Effector memory CD4-positive, alpha-beta T cell (primary cell): ENCODE measurements at regions not wholly inside any gene's neighbourhood (a gene's known extent, or its start where the extent isn't known, plus 50 kb on each side); places are given as distances from the start of the nearest gene placed in this dataset.

ENCODE experiments used
- DNase-seq, 3 donors: peaks; one replicate each; pipeline ENCODE4 v3.0.0-alpha.2; 2020
- H3K27ac ChIP-seq: 2 replicates; pipeline ENCODE4 v1.7.0; 2013; ENCODE audit warnings: mild to moderate bottlenecking, low read length, moderate library complexity; ENCODE audit not compliant: insufficient read depth, poor library complexity, severe bottlenecking
- H3K27me3 ChIP-seq: replicated peaks from 2 replicates; pipeline ENCODE4 v1.7.0; 2013; ENCODE audit warnings: mild to moderate bottlenecking, low read length; ENCODE audit not compliant: insufficient read depth, control insufficient read depth, poor library complexity, severe bottlenecking
- H3K36me3 ChIP-seq: 2 replicates; pipeline ENCODE4 v1.7.0; 2013; ENCODE audit warnings: mild to moderate bottlenecking, low read length, moderate library complexity; ENCODE audit not compliant: control insufficient read depth, insufficient read depth
- H3K4me1 ChIP-seq: 2 replicates; pipeline ENCODE4 v1.7.0; 2013; ENCODE audit warnings: low read length, mild to moderate bottlenecking; ENCODE audit not compliant: control insufficient read depth, insufficient read depth, poor library complexity, severe bottlenecking
- H3K4me3 ChIP-seq: 2 replicates; pipeline ENCODE4 v1.7.0; 2013; ENCODE audit warnings: low read length, low read depth, mild to moderate bottlenecking; ENCODE audit not compliant: insufficient read depth, poor library complexity, severe bottlenecking
- H3K9me3 ChIP-seq: 2 replicates; pipeline ENCODE4 v1.7.0; 2013; ENCODE audit warnings: mild to moderate bottlenecking, low read length, moderate library complexity; ENCODE audit not compliant: control insufficient read depth

DNA sequence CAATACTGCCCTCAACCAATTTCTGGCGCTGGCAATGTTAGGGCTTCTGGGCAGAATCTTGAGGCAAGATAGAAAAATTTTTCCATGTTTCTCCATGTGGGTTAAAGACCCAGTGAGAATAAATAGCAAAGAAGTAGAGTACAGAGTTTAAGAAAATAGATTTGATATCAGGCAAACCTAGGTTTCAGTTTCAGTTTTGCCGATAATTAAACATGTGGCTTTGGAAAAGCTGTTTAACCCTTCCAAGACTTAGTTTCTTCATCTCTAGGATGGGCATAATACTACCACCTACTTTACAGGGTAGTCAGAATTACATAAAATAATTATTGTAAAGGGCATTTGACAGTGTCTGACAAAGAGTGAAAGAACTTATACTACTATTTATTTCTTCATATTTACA, 360.4 kb downstream of the PCNX1 start:
- no peaks in the 10 kb centered on the region for H3K4me1 ChIP-seq
- H3K4me3 ChIP-seq: peak overlapping the region; percentile 39
- no peaks in the 10 kb centered on the region for H3K27me3 ChIP-seq
- no peak overlapping the region for H3K27ac ChIP-seq
- no peak for DNase-seq
- H3K36me3 ChIP-seq: no peaks in the 10 kb centered on the region
- H3K9me3 ChIP-seq: peaks cover 3% of the 10 kb centered on the region

DNA sequence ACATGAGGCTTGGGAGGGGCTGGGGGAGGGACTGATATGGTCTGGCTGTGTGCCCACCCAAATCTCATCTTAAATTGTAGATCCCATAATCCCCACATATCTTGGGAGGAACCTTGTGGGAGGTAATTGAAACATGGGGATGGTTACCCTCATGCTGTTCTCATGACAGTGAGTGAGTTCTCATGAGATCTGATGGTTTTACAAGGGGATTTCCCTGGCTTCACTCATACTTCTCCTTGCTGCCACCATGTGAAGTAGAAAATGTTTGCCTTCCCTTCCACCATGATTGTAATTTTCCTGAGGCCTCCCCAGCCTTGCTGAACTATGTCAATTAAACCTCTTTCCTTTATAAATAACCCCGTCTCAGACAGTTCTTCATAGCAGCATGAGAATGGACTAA, 362.9 kb downstream of the PCNX1 start:
- DNase-seq: no peak
- Histone ChIP-seq H3K27ac (no peak overlapping the region), H3K4me3 (no peak overlapping the region), H3K27me3 (no peaks in the 10 kb centered on the region), H3K36me3 (no peaks in the 10 kb centered on the region), H3K9me3 (peaks cover 3% of the 10 kb centered on the region), H3K4me1 (no peaks in the 10 kb centered on the region)

DNA sequence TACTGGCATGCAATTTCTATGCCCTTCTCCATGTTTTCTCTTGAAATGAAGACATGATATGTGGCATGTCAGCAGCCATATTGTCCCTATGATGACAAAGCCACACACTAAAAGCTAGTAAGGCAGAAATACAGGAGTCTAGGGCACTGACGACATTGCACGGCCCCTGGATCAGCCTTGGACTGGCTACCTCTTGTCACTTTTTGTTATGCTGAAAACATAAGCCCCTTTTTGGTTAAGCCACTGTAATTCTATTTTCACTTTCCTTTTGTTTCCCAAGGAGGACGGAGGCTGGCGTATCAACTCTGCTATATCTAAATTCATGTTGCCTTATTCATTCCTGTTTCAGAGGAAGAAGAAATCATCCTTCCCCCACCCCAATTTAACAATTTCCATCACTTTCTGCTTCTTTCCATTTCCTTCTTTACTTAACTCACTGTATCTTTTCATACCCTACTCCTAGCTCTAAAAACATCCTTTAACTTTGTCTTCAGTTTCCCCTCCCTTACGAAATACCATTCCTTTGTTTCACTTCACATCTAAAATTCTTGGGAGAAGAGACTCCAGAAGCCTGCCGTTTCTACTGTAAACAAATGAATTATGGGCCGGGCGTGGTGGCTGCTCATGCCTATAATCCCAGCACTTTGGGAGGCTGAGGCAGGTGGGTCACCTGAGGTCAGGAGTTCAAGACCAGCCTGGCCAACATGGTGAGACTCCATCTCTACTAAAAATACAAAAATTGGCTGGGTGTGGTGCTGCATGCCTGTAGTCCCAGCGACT, 364.1 kb downstream of the PCNX1 start:
- H3K4me3 ChIP-seq: no peak overlapping the region
- peaks cover 3% of the 10 kb centered on the region for H3K9me3 ChIP-seq
- no peak for DNase-seq
- no peaks in the 10 kb centered on the region for H3K36me3 ChIP-seq
- no peaks in the 10 kb centered on the region for H3K4me1 ChIP-seq
- no peaks in the 10 kb centered on the region for H3K27me3 ChIP-seq
- H3K27ac ChIP-seq: no peak overlapping the region

DNA sequence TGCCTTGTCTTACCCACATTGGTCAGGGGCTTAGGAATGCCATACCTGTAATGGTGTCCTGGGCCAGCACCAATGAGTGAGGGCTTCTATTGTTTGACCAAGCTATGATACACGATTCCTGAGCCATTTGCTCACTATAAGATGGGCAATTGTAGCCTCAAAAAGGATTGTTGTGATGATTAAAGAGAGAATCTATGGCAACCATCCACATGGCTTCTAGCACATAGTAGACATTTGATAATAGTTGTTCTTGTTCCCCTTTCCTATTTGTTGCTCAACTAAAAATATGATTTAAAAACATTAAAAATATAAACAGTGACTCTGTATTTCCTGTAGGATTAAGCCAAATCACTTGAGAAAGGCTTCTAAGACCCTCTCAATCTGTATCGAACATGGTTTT, 366.1 kb downstream of the PCNX1 start:
- H3K9me3 ChIP-seq: peaks cover 3% of the 10 kb centered on the region
- no peaks in the 10 kb centered on the region for H3K4me1 ChIP-seq
- H3K4me3 ChIP-seq: no peak overlapping the region
- no peak overlapping the region for H3K27ac ChIP-seq
- no peak for DNase-seq
- H3K27me3 ChIP-seq: no peaks in the 10 kb centered on the region
- no peaks in the 10 kb centered on the region for H3K36me3 ChIP-seq

DNA sequence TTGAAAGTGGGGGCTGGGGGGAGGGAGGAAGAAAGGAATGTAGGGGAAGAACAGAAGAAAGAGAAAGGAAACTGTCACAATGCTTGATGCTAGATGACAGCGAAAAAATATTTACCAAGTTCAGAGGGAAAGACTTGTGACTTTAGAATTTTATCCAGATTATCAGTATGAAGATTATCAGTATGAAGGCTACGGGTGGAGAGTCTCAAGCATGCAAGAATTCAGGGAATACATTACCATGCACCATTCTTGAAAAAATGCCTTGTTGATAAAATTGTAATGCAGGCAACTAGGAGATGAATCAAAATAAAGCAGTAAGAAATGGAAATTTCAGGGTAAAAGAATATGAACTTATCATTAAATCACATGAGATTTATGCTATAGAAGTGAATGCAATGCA, 376.8 kb downstream of the PCNX1 start:
- no peaks in the 10 kb centered on the region for H3K36me3 ChIP-seq
- no peaks in the 10 kb centered on the region for H3K27me3 ChIP-seq
- H3K4me3 ChIP-seq: no peak overlapping the region
- H3K27ac ChIP-seq: no peak overlapping the region
- H3K4me1 ChIP-seq: no peaks in the 10 kb centered on the region
- no peaks in the 10 kb centered on the region for H3K9me3 ChIP-seq
- no peak for DNase-seq

DNA sequence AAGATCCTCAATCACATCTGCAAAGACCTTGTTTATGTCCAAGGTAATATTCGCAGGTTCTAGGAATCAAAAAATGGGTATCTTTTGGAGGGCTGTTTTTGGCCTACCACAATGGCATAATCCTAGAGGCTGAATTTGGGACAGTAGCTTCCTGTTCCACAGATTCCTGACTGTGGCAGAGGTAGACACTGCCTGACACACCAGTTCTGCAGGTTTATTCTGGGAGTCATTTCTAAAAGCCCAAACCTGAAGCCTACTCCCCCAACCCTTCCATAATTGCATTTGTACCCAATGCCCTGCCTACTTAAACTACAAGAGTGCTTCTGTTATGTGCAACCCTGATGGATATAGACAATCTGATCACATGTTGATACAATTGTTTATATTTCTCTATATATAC, 378.9 kb downstream of the PCNX1 start:
- no peaks in the 10 kb centered on the region for H3K4me1 ChIP-seq
- no peak overlapping the region for H3K4me3 ChIP-seq
- H3K36me3 ChIP-seq: no peaks in the 10 kb centered on the region
- DNase-seq: no peak
- no peak overlapping the region for H3K27ac ChIP-seq
- H3K27me3 ChIP-seq: no peaks in the 10 kb centered on the region
- H3K9me3 ChIP-seq: no peaks in the 10 kb centered on the region

DNA sequence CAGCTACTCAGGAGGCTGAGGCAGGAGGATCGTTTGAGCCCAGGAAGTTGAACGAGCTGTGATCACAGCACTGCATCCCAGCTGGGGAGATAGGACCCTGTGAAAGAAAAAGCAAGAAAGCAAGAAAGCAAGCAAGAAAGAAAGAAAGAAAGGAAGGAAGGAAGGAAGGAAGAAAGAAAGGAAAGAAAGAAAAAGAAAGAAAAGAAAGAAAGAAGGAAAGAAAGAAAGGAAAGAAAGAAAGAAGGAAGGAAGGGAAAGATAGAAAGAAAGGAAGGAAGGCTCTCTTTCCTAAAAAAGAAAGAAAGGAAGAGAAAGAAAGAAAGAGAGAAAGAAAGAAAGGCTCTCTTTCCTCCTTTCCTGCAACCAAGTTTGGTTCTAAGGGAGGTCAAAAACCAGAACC, 380.3 kb downstream of the PCNX1 start:
- Histone ChIP-seq H3K36me3 (no peaks in the 10 kb centered on the region), H3K4me1 (no peaks in the 10 kb centered on the region), H3K4me3 (no peak overlapping the region), H3K27me3 (no peaks in the 10 kb centered on the region), H3K27ac (no peak overlapping the region), H3K9me3 (no peaks in the 10 kb centered on the region)
- DNase-seq: no peak

DNA sequence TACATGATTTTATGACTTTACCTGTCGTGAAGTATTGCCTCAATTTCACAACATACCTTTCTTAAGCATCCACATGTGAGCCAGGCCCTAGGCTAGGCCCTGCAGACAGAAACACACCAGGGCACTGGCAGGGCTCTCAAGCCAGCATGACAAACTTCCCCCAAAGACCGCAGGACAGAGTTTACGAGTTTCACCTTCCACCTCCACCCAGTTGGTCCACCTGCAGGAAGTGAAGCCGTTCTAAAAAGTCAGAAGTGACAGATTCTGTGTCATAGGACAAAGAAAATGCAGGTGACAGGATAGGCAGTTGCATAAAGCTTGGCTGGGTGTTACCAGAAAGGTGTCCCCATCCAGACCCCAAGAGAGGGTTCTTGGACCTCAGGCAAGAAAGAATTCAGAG, 382.3 kb downstream of the PCNX1 start:
- Histone ChIP-seq H3K27me3 (no peaks in the 10 kb centered on the region), H3K36me3 (no peaks in the 10 kb centered on the region), H3K27ac (no peak overlapping the region), H3K4me3 (no peak overlapping the region), H3K9me3 (no peaks in the 10 kb centered on the region), H3K4me1 (no peaks in the 10 kb centered on the region)
- no peak for DNase-seq

DNA sequence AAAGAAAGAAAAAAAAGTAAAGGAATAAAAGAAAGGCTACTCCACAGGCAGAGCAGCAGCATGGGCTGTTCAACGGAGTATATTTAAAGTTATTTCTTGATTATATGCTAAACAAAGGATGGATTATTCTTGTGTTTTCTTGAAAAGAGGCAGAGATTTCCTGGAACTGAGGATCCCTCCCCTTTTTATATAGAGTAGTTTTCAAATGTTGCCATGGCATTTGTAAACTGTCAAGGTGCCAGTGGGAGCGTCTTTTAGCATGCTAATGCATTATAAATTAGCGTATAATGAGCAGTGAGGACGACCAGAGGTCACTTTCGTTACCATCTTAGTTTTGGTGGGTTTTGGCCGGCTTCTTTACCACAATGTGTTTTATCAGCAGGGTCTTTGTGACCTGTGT, 383.0 kb downstream of the PCNX1 start:
- H3K4me3 ChIP-seq: no peak overlapping the region
- no peaks in the 10 kb centered on the region for H3K9me3 ChIP-seq
- H3K36me3 ChIP-seq: no peaks in the 10 kb centered on the region
- no peaks in the 10 kb centered on the region for H3K4me1 ChIP-seq
- H3K27me3 ChIP-seq: no peaks in the 10 kb centered on the region
- no peak for DNase-seq
- no peak overlapping the region for H3K27ac ChIP-seq

DNA sequence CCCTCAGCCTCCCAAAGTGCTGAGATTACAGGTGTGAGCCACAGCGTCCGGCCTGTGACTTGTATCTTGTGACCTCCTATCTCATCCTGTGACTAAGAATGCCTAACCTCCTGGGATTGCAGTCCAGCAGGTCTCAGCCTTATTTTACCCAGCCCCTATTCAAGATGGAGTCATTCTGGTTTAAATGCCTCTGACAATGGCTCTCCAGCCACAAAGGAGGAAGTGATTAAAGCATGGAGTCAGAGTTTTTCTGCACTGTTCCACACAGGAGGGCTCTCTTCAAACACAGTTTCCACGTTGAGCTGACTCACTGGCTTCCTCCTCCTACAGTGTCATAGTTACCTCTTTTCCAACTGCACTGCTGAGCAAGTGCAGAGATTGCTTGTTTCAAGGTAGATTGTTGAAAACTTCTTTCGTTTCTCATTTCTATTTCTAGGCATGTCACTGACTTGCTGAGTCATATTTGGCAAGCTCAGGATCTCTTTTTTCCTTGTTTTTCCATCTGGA, 383.8 kb downstream of the PCNX1 start:
- Histone ChIP-seq H3K27ac (no peak overlapping the region), H3K4me3 (no peak overlapping the region), H3K9me3 (no peaks in the 10 kb centered on the region), H3K27me3 (no peaks in the 10 kb centered on the region), H3K36me3 (no peaks in the 10 kb centered on the region), H3K4me1 (no peaks in the 10 kb centered on the region)
- no peak for DNase-seq
